ENCODE measurements at regions not wholly inside any gene's neighbourhood (a gene's known extent, or its start where the extent isn't known, plus 50 kb on each side); places are given as distances from the start of the nearest gene placed in this dataset.

DNA sequence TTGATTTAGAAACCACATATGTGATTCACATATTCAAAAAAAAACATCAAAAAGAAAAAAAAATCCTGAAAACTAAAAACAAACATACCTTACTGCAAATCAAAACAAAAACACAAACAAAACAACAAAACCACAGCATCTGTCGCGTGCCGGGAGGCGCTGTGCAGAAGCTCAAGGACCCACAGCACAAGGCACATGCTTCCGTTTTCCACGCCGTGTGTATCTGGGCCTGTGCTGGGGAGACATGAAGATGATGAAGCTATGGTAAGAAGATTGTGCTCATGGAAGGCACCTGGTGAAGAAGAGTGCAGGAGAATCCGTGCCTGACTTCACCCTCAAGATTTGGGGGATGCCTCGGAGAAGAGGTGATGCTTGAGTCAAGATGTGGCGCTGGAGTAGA lies 788.9 kb upstream of the ARRDC4 start:
- DNase-seq (ENCODE audit: low read depth), result no peak

DNA sequence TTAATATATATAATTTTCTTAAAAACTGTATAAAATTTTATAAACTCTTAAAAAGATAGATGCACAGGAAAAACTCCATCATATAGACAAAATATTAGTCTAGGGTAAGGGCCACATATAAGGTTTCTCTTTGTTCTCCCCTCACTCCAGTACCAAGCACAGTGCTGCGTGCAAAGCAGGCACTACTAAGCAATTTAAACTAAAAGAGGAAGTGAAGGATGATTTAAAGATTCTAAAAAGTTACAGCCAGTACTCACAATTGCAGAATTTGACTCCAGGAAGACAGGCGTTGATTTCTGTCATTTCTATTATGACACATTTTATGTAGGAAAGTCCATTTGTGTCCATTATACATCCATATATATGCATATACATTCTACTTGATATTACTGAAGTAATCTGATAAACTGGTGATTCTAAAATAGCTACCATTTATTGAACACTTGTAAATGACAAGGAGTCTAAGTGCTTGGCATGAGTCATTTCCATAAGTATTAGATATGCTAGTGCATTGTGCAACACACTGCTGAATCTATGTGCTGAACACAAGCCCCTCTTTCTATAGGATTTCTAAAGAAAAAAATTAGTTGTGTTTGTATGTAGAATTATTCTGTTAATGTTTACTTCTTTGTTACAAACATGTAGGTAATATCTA lies 785.5 kb upstream of the ARRDC4 start:
- no peak for DNase-seq (ENCODE audit: low read depth)

DNA sequence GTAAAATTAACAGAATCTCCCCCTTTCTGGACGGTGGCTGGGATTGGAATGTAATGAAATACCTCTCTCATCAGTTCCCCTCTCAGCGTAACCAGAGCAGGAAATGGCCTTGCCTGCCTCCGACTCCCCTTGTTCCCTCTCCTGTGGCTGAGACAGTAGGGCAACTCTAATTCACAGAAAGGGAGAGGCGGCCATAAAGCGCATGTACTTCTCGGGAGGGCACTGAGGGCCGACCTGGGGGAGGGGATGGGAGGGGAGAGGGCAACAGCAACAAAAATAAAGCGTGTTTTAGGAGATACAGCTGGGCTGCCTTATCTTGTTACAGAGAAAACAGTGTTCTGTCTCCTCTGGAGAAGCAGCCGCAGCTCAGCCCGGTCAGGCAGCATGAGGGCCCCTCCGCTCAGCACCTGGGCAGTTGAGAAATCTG lies 783.3 kb upstream of the ARRDC4 start:
- DNase-seq (ENCODE audit: low read depth), result no peak

DNA sequence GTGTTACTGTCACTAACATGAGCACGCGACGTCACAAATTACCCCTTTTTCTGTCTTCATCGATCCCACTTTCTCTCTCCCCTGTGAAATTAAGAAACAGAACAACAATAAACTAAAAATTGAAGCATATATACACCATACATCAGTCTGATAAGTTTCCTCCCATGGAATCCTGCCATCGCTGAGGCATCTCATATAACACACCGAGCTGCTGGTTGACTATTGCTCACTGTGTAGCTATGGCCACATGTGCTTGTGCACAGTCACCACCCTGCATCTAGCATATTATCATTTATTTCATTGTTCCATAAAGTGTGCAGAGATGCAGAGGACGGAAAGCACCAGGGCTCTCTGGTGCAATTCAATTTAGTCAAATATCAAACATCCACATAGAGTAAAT lies 777.9 kb upstream of the ARRDC4 start:
- no peak for DNase-seq (ENCODE audit: low read depth)

DNA sequence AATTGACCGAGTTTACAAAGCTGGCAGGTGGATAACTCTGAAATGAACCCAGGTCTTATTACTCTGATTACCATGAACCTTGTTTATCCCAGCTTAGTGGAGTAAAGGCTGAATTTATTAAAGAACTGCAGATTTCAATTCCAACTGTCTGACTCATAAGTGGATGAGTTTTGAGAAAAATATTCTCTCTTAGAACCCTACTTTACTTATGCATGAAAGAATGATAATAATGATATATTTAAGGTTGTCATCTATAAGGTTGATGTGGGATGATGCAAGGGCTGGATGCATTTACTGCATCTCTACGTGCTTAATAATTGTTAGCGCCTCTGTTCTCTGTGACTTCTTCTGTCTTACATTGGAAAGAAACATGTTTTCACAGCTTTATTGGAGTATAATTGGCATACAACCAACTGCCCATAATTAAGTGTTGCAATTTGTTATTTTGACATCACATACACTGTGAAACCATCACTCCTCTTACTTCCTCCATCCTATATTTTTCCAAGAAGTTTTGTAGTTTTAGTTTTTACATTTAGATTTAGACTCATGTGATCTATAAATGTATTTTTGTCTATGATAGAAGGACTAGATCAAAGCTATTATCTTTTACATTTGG lies 771.2 kb upstream of the ARRDC4 start:
- DNase-seq (ENCODE audit: low read depth), result no peak

DNA sequence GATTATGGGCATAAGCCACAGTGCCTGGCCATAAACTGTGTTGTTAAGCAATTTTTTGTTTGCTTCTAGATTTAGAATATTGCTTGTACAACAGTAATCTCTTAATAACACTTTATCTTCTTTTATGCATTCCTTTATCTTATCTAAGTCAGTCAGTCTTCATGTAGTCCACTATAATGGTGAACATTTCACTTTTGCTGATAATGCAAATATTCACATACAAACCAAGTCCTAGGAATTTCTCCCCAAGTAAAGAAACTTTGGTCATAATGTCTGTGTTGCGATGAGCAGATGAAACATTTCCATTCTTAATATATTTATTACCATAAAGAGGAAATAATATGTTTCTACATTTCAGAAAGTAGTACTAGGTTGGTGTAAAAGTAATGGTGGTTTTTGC lies 765.8 kb upstream of the ARRDC4 start:
- DNase-seq (ENCODE audit: low read depth), result no peak

DNA sequence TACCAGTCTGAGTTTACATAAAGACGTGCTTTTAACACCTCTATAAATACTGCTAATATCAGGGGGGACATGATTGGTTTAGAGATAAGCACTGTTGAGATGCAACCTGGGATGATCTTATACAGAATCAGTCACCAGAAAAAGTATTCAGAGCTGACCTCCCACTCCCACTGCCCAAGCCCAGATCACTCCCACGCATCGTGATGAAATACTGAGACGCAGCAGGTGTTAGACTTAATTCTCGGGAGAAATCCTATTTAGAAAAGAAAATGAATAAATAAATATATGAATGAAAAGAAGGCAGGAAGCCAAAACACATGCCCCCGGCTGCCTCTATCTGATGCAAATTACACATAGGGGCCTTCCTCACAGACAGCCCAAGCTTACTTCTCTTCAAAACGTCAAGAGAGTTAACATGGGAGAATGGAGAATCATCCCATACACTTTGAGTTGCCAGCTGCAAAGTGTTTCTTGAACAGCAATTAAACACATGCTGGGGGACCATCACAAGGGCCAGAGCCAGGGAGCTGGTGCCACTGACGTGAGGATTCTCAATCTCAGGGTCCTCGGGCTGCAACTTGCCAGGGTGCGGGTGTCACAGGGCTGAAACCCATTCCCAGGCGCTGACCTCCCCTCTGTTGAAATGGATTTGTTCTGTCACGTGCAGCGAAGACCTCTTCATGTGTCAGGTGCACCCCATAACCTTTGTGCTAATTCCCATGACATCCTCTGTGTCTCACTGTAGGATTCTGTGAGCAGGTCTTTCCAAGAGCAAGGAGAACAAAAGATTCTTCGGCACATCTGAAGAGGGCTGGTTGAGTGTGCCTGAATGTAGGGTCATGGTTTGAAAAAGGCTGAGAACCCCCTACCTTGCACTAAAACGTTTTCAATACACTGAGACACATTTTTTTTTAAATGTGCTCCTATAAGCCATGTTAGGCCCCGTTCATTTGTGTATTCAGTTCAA lies 764.2 kb upstream of the ARRDC4 start:
- DNase-seq (ENCODE audit: low read depth), result no peak

DNA sequence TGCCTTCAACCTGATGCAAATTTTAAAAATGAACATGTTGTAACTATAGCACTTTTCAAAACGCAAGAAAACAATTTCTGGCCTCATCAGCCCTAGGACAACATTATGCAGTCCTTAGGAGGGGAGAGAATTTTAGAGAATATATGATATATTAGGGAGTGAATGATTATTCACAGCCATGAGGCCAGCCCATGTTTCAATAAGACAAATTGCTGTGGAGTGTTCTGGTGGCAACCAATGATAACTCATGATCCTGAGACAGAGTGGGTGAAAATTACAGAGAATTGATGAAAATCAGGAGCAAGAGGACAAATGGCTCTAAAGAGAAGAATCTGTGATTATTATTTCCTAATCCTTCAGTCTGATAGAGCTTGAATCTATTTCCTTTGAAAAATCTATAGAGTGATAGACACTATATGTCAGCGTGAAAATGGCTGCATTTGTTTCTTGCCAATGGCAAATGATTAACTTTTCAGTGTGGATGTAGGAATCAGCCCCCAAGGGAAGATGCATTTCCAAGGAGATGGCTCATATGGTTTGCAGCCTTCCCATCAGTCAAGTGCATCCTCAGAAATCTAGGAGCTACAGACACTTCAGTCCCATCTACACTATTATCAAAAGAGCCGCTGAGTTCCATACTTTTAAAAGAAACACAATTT lies 761.0 kb upstream of the ARRDC4 start:
- no peak for DNase-seq (ENCODE audit: low read depth)

DNA sequence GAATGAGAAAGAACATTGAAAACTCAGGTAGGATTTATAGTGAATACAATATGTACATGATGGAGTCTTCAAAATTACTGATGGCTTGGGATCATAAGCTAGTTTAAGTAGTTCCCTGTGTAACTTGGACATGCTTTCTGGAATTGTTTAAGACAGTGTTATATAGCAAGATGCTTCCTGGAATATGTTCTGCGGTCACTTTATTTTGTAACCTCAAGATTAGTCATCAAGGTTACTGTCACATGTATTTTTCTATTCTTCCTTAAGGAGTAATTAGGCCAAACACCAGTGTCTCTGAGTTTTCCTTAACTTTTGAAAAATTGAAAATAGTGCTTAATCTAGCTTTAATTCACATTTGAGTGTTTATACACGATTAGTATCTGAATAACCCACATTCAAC lies 760.3 kb upstream of the ARRDC4 start:
- DNase-seq (ENCODE audit: low read depth), result no peak

DNA sequence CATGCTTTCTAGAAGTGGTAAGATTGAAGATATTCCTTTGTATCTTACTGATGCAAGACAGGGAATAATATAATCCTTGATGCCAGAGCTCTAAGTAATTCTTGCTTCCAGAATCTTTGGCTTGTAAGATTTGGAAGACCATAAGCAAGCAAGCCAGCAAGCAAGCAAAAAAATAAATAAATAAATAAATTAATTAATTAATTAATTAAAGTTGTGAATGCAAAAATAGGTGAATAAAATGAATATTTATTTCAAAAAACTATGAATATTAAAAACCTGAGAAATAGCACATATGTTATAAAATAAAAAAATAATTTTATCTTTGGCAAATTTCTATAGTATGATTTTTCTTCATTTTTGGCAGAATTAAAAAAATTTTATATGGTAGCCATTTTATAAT lies 750.2 kb upstream of the ARRDC4 start:
- DNase-seq (ENCODE audit: low read depth), result no peak

DNA sequence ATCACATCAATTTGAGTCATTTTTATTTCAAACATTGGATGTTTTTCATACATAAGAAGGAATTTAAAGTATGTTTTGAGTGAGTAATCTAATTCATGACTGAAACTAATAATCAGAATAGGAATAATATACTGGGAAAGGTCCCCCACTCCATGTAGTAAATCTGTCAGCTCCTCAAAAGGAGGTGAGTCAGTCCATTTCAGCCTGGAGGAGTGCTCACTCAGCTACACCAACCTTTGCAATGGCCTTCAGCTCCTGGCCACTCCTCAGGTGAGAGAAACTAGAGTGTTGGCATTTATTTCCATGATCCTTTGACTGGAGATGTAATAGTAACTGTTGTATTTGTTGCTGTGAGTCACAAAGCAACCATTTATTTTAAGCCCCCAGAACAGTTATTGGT lies 744.9 kb upstream of the ARRDC4 start:
- DNase-seq (ENCODE audit: low read depth), result no peak

DNA sequence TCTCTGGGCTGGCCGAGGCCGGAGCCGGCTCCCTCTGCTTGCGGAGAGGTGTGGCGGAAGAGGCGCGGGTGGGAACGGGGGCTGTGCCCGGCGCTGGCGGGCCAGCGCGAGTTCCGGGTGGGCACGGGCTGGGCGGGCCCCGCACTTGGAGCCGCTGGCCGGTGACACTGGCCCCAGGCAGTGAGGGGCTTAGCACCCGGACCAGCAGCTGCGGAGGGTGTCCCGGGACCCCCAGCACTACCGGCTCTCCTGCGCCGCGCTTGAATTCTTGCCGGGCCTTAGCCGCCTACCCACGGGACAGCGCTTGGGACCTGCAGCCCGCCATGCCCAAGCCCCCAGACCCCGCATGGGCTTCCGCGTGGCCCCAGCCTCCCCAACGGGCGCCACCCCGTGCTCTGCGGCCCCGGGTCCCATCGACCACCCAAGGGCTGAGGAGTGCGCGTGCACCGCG lies 736.3 kb upstream of the ARRDC4 start:
- no peak for DNase-seq (ENCODE audit: low read depth)

DNA sequence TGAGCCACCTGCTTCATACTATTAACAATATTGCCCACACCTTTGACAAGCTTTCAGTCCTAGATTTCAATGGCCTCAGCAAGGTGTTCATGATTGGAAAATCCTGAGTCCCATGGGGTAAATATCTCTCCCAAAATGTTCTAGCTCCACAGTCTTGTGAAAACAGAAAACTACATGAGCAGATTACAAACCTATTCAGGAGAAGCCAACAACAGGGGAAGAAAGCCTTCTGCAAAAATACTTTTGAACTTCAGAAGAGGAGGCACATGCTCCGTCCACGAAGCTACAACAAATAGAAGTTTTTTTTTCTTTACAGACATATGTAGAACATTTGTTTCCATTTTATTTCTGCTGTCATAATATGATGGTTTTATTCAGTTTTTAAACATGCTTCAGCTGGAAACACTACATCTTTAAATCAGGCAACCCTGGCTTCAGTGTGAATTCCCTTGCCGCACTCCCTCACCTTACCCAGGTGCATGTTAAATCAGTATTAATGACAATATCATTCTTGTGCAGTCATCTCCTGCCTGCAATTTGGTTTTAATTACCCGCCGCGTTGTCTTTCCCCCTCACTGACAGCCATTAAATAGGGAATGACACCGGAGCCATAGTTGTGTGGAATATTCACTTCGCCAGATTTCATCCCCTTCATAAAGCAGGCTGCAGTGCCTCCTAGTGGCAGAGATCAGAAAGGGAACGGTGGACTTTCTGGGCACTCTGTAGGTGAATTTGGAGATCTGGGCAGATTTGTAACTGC lies 725.5 kb upstream of the ARRDC4 start:
- DNase-seq (ENCODE audit: low read depth), result peak; percentile 19

DNA sequence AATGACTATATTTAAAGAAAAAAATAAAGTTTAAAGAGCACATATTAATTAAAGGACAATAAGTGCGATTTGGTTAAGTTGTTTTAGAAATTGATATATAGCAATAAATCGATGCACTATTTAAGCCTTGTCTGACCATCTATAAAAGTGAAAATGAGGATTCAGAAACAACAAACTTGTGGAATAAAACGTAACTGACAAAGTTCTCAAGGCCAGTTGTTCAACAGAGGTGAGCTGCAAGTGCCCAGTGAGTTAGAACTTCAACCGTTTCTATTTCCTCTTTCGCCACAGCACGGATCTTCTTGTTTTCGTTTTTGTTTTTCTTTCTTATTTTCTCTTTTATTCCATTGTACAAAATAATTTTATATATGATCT lies 724.9 kb upstream of the ARRDC4 start:
- no peak for DNase-seq (ENCODE audit: low read depth)

DNA sequence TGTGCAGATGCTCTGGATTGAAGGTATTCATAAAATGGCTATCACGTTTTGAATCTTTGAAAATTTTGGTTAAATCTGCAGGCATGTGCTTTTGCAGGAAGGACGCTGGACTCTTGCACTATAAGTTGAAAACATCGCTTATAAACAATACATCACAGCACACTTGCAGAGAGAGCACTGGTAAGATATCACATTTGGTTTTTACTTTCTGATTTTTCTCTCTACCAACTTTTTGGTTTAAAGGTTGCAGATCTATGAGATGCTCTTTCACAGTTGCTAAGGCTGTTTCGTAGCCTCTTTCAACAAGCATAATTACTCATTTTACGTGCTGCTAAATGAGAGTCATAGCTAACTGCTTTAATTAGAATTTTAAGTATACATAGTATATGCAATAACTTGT lies 724.4 kb upstream of the ARRDC4 start:
- no peak for DNase-seq (ENCODE audit: low read depth)

DNA sequence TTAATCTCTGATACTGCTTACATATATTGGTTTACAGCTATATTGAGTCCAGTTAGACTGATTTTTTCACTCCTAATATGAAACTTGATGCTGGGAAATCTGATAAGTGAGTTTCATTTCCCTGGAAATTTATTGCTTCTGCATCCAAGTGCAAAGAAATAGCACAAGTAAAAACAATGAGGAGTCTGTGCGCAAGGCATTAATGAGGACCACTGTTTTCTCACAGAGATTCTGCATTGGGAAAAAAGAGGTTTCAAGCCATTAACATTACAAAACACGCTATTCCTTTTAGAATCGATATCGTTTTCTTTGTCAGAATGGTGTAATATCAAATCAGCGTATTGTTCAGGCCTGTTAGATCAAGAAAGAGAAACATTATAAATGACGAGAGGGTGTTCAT lies 723.3 kb upstream of the ARRDC4 start:
- DNase-seq (ENCODE audit: low read depth), result no peak

DNA sequence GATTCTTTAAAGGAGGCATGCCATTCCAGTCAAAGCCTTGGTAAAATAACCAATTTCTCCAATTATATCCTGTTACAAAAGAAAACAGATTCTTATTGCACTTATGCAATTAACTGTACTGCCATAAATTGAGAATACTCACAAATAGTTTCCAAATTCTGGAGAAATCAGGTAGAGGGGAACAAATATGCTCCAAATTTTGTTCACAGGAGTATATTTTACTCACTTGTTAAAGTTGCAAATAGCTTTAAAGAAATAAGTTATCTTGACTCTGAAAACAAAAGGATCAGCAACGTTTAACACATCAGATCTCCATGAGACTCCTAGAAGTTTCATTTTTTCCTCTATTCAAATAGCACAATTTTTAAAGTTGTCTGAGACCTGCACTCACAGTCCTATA lies 712.1 kb upstream of the ARRDC4 start:
- DNase-seq (ENCODE audit: low read depth), result no peak

DNA sequence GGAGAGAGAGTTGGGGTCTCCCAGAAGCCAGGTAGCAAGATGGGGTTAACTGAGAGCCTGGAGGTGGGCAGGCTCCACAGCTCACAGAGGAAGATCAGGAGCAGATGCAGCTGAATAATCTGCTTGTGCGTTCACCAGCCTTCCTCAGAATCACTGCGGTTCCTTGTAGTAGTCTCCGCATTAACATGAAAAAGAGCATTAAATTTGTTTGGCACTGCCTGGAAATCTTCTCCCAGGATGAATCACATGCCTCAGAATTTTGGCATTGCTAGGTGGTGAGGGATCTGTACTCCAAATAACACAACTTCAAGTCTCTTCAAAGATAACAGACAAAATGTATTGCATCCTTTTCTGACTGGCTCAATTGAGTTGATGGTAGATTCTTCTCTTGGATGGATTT lies 700.6 kb upstream of the ARRDC4 start:
- no peak for DNase-seq (ENCODE audit: low read depth)

DNA sequence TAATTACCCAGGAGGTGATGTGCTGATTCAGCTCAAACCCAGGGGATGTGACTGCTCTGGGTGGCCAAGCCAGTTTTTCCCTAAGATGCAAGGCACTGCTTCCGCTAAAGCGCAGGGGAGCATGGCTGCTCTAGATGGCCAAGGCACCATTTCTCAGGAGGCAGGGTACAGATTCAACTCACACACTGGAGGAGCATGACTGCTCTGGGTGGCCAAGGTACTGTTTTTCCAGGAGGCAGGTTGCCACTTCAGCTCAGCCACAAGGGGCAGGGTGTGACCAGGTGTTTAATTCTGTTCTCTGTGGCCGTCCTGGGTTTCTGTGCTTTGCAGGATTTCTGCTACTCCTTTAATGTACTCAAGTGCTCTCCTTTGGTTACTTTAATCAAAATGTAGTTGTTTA lies 659.3 kb upstream of the ARRDC4 start:
- no peak for DNase-seq (ENCODE audit: low read depth)

DNA sequence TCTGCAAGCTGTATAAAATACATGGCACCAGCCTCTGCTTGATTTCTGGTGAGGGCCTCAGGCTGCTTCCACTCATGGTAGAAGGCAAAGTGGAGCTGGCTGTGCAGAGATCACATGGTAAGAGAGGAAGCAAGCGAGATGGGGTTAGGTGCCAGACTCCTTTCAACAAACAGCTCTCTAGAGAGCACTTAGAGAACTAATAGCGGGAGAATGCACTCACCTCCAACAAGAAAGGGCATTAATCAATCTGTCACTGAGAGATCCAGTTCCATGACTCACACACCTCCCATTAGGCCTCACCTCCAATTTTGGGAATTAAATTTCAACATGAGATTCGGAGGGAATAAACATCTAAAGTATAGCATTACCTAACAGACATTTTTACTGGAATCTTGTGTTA lies 644.1 kb upstream of the ARRDC4 start:
- DNase-seq (ENCODE audit: low read depth), result no peak

DNA sequence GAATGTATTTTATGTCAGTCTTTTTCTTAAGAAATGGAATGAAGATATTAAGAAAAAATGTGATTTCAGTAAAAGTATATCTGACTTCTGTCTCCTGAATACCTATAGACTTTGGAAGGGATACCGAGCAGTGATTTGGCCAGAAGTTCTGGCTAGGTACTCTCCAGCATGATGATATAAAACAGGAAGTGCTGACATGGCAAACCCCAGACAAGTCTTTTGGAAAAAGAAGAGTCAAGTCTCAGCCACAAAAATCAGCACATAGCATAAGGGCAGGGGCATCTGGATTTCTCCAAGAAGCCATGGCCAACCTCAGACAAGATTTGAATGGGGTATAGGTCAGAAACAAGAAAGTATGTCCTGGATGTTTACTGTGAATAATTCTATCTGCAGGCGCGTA lies 643.3 kb upstream of the ARRDC4 start:
- no peak for DNase-seq (ENCODE audit: low read depth)

DNA sequence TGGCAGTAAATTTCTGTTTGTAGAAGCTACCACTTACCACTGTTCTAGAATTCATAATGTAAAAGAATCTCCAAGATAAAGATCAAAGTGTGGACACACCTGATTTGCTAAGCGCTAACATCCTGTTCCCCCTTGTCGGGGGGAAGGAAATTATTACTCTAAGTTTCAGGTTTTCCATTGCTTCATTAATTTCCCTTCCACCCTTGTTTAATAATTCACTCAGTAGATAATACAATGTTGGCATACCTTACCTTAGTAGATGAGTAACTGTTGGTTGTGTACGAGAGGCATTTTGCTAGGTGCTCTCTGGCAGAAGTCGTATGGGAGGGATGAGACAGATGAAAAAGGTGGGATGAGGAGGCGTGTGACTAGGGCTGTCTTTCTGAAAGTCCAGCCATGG lies 641.2 kb upstream of the ARRDC4 start:
- DNase-seq (ENCODE audit: low read depth), result no peak

All from GM04504 (cell line).